ENCODE measurements at regions not wholly inside any gene's neighbourhood (a gene's known extent, or its start where the extent isn't known, plus 50 kb on each side); places are given as distances from the start of the nearest gene placed in this dataset.

DNA sequence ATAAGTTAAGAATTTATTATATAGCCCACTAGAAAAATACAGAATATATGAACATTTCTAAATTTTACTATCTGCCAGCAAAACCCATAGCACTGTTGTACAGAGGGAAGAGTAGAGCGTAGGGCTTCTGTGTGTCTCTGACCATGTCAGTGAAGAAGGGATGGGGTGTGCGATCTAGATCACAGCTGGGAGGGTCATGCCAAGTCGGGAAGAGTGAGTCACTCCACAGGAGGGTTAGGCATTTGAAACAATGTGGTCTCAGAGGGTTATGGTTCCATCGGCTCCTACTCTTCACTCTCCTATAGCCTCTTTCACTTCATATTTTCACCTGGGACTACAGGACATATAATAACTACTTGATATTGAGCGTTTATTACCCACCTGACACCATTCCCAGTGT lies 185.1 kb upstream of the DDHD1 start:
- Histone ChIP-seq H3K27me3 (ENCODE audit: control insufficient read depth in 1 of 2, insufficient read depth in 2 of 2, low read length in 2 of 2) (no peaks in the 10 kb centered on the region), H3K9me3 (ENCODE audit: control insufficient read depth in 2 of 2, low read length in 2 of 2) (no peaks in the 10 kb centered on the region), H3K27ac (ENCODE audit: low read length) (no peak overlapping the region), H3K9ac (ENCODE audit: low read length in 2 of 2) (no peak overlapping the region), H3K36me3 (ENCODE audit: control insufficient read depth in 2 of 2, insufficient read depth in 2 of 2, low read length in 2 of 2) (no peaks in the 10 kb centered on the region), H3K4me1 (ENCODE audit: control insufficient read depth, insufficient read depth, low read length) (no peaks in the 10 kb centered on the region), H3K4me3 (ENCODE audit: low read length in 2 of 2) (no peak overlapping the region)

DNA sequence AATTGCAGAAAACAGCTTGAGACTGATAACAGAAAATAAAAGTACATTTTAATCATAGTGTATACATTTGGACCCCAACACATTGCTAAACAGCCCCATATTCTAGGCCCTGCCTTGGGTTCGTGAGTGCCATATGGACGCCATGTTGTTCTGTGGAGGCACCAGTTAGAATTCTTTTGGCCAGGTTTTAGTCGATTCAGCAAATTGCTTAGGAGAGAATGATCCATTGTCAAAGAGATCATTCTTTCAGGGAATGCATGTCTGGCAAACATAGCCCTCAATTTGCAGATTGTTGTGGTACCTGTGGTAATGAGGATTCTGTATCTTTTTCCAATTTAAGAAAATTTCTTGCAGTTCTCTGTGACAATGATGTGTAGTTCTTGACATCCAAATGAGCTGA lies 183.6 kb upstream of the DDHD1 start:
- no peaks in the 10 kb centered on the region for H3K36me3 ChIP-seq (ENCODE audit: control insufficient read depth in 2 of 2, insufficient read depth in 2 of 2, low read length in 2 of 2)
- H3K4me1 ChIP-seq (ENCODE audit: control insufficient read depth, insufficient read depth, low read length): no peaks in the 10 kb centered on the region
- no peaks in the 10 kb centered on the region for H3K9me3 ChIP-seq (ENCODE audit: control insufficient read depth in 2 of 2, low read length in 2 of 2)
- no peak overlapping the region for H3K9ac ChIP-seq (ENCODE audit: low read length in 2 of 2)
- no peak overlapping the region for H3K4me3 ChIP-seq (ENCODE audit: low read length in 2 of 2)
- no peak overlapping the region for H3K27ac ChIP-seq (ENCODE audit: low read length)
- no peaks in the 10 kb centered on the region for H3K27me3 ChIP-seq (ENCODE audit: control insufficient read depth in 1 of 2, insufficient read depth in 2 of 2, low read length in 2 of 2)

DNA sequence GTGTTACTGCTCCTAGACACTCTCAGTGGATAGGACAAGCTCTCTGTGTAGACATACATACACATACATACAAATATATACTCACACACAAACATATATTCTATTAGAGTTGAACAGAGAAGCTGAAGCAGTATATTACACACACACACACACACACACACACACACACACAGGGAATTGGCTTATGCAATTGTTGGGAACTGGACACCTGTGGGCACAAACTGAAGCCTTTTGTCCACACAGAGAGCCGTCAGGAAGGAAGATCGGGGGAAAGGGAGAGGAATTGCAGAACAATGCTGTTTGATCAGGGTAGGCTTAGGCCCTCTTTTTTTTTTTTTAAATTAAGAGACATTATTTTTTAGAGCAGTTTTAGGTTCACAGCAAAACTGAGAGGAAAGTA lies 180.7 kb upstream of the DDHD1 start:
- Histone ChIP-seq H3K9ac (ENCODE audit: low read length in 2 of 2) (no peak overlapping the region), H3K27ac (ENCODE audit: low read length) (no peak overlapping the region), H3K36me3 (ENCODE audit: control insufficient read depth in 2 of 2, insufficient read depth in 2 of 2, low read length in 2 of 2) (no peaks in the 10 kb centered on the region), H3K4me3 (ENCODE audit: low read length in 2 of 2) (no peak overlapping the region), H3K9me3 (ENCODE audit: control insufficient read depth in 2 of 2, low read length in 2 of 2) (no peaks in the 10 kb centered on the region), H3K27me3 (ENCODE audit: control insufficient read depth in 1 of 2, insufficient read depth in 2 of 2, low read length in 2 of 2) (no peaks in the 10 kb centered on the region), H3K4me1 (ENCODE audit: control insufficient read depth, insufficient read depth, low read length) (no peaks in the 10 kb centered on the region)

DNA sequence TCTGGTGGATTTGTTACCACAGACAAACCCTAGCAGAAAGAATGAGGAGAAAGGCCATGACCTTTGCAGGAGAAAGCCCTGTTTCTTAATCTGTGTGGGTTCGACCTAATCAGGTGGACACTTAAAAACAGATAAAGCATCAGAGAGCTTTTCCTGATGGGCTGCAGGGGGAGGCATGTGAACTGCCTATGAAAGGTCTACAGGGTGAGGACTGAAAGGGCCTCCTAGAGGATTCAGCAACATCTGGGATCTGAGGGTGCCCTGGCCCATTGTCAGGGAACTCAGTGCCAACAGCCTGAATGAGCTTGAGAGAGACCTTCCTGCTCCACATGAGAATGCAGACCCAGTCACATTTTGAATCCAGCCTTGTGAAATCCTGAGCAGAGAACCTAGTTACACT lies 178.8 kb upstream of the DDHD1 start:
- H3K9ac ChIP-seq (ENCODE audit: low read length in 2 of 2): no peak overlapping the region
- H3K27me3 ChIP-seq (ENCODE audit: control insufficient read depth in 1 of 2, insufficient read depth in 2 of 2, low read length in 2 of 2): no peaks in the 10 kb centered on the region
- H3K9me3 ChIP-seq (ENCODE audit: control insufficient read depth in 2 of 2, low read length in 2 of 2): no peaks in the 10 kb centered on the region
- no peak overlapping the region for H3K4me3 ChIP-seq (ENCODE audit: low read length in 2 of 2)
- no peak overlapping the region for H3K27ac ChIP-seq (ENCODE audit: low read length)
- H3K36me3 ChIP-seq (ENCODE audit: control insufficient read depth in 2 of 2, insufficient read depth in 2 of 2, low read length in 2 of 2): no peaks in the 10 kb centered on the region
- H3K4me1 ChIP-seq (ENCODE audit: control insufficient read depth, insufficient read depth, low read length): no peaks in the 10 kb centered on the region

DNA sequence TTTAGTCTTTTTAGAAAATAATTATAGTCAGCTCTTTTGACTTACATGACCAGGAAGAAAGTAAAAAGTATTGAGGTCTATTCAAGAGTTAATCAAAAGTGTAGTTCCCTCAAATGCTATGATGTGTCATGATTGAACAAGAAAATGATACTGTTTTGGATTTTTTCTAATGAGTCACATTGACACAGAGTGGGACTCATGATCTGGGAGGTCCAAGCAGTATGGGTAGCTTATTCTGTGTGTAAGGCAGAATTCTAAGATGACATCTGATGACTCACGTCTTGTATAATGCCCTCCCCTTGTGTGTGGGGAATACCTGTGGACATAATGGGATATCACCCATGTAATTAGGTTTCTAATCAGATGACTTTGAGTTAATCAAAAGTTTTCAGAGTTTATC lies 178.1 kb upstream of the DDHD1 start:
- no peak overlapping the region for H3K4me3 ChIP-seq (ENCODE audit: low read length in 2 of 2)
- H3K4me1 ChIP-seq (ENCODE audit: control insufficient read depth, insufficient read depth, low read length): no peaks in the 10 kb centered on the region
- no peaks in the 10 kb centered on the region for H3K36me3 ChIP-seq (ENCODE audit: control insufficient read depth in 2 of 2, insufficient read depth in 2 of 2, low read length in 2 of 2)

DNA sequence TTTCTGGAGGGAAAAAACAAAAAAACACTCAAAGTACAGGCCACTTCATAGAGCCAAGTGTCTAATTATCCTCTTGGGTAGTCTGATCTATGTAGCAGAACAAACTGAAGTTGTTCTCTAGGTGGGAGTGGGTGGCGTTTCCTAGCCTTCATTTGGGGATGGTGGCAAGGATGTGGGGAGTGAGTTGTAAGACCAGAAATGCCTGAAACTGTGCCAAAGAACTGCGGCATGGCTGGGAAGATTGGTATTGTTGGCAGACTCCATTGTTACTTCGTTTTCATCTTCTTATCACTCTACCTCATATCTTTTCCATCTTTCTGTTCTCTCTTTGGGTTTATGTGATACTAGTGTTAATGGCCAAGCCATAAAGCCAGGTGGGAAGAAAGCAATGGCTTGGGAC lies 177.3 kb upstream of the DDHD1 start:
- Histone ChIP-seq H3K9me3 (ENCODE audit: control insufficient read depth in 2 of 2, low read length in 2 of 2) (no peaks in the 10 kb centered on the region), H3K9ac (ENCODE audit: low read length in 2 of 2) (no peak overlapping the region), H3K36me3 (ENCODE audit: control insufficient read depth in 2 of 2, insufficient read depth in 2 of 2, low read length in 2 of 2) (no peaks in the 10 kb centered on the region), H3K27ac (ENCODE audit: low read length) (no peak overlapping the region), H3K4me1 (ENCODE audit: control insufficient read depth, insufficient read depth, low read length) (no peaks in the 10 kb centered on the region), H3K4me3 (ENCODE audit: low read length in 2 of 2) (no peak overlapping the region), H3K27me3 (ENCODE audit: control insufficient read depth in 1 of 2, insufficient read depth in 2 of 2, low read length in 2 of 2) (no peaks in the 10 kb centered on the region)

More for the DNA sequence above, 178.1 kb upstream of the DDHD1 start:
- no peak overlapping the region for H3K9ac ChIP-seq (ENCODE audit: low read length in 2 of 2)
- H3K9me3 ChIP-seq (ENCODE audit: control insufficient read depth in 2 of 2, low read length in 2 of 2): no peaks in the 10 kb centered on the region
- H3K27ac ChIP-seq (ENCODE audit: low read length): no peak overlapping the region
- no peaks in the 10 kb centered on the region for H3K27me3 ChIP-seq (ENCODE audit: control insufficient read depth in 1 of 2, insufficient read depth in 2 of 2, low read length in 2 of 2)

DNA sequence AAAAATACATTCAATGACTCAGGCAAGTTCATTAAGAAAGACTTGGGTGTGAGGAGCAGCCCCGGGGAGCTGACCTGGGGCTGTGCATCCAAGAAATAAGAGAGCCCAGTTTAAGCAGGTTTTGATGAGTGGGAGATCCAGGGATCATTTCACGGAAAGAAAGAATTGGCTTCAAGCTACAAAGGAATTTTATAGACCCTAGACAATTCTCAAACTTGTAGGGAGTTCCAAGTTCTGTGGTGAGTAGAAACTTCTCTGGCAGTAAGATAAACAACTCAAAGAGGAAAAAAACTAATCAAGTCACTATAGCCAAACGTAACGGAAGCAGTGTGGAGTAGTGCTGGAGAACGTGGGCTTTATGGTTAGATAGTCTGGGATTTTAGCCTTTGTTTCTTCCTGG lies 175.7 kb upstream of the DDHD1 start:
- Histone ChIP-seq H3K9me3 (ENCODE audit: control insufficient read depth in 2 of 2, low read length in 2 of 2) (no peaks in the 10 kb centered on the region), H3K9ac (ENCODE audit: low read length in 2 of 2) (no peak overlapping the region), H3K36me3 (ENCODE audit: control insufficient read depth in 2 of 2, insufficient read depth in 2 of 2, low read length in 2 of 2) (no peaks in the 10 kb centered on the region), H3K4me1 (ENCODE audit: control insufficient read depth, insufficient read depth, low read length) (no peaks in the 10 kb centered on the region), H3K27me3 (ENCODE audit: control insufficient read depth in 1 of 2, insufficient read depth in 2 of 2, low read length in 2 of 2) (no peaks in the 10 kb centered on the region), H3K4me3 (ENCODE audit: low read length in 2 of 2) (no peak overlapping the region), H3K27ac (ENCODE audit: low read length) (no peak overlapping the region)

DNA sequence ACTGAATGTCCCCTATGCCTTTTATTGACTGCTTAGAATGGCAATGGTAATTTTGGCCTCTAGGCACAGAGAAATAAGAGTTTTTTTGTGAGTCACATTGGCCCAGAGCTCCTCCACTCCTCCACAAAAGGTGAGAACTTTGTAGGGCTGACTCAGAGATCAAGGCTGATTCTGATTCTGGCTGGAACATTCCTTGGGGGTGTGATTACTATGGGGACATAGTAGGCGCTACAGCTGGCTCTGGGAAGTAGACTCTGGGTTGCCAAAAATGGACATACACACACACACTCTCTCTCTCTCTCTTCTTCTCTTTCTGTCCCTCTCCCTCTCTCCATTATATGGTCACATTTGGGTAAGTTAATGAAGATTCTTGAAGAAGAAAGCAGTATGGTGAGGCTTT lies 174.6 kb upstream of the DDHD1 start:
- Histone ChIP-seq H3K4me1 (ENCODE audit: control insufficient read depth, insufficient read depth, low read length) (no peaks in the 10 kb centered on the region), H3K4me3 (ENCODE audit: low read length in 2 of 2) (no peak overlapping the region), H3K9me3 (ENCODE audit: control insufficient read depth in 2 of 2, low read length in 2 of 2) (no peaks in the 10 kb centered on the region), H3K36me3 (ENCODE audit: control insufficient read depth in 2 of 2, insufficient read depth in 2 of 2, low read length in 2 of 2) (no peaks in the 10 kb centered on the region), H3K9ac (ENCODE audit: low read length in 2 of 2) (no peak overlapping the region), H3K27ac (ENCODE audit: low read length) (no peak overlapping the region), H3K27me3 (ENCODE audit: control insufficient read depth in 1 of 2, insufficient read depth in 2 of 2, low read length in 2 of 2) (no peaks in the 10 kb centered on the region)

DNA sequence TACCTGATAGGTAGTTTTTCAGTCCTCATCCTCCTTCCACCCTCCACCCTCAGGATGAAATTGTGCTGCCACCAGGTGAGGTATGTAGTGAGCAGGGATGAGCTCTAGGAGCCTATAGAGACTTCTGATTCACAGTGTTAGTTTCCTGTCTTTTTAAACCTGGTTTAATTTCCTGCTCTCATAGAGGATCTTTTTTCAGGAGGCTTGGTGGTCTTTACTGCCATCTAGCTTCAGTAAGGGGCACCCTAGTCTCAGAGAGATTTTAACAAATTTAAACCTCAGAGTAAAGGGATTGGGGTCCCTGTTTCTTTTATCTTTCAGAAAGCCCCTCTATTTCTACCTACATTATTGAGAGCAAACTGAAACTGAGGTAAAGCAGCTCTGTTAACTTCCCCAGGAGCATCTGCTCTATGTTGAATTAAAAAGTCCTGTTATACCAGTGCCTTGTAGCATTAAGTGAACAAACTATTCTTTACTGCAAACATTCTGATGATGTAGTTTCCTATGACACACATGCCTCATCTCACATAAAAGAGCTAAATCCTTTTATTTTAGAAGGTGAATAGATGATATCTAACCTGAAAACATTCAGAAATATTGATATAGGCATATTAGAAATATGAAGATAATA lies 172.2 kb upstream of the DDHD1 start:
- Histone ChIP-seq H3K4me3 (ENCODE audit: low read length in 2 of 2) (no peak overlapping the region), H3K9ac (ENCODE audit: low read length in 2 of 2) (no peak overlapping the region), H3K27me3 (ENCODE audit: control insufficient read depth in 1 of 2, insufficient read depth in 2 of 2, low read length in 2 of 2) (no peaks in the 10 kb centered on the region), H3K36me3 (ENCODE audit: control insufficient read depth in 2 of 2, insufficient read depth in 2 of 2, low read length in 2 of 2) (no peaks in the 10 kb centered on the region), H3K4me1 (ENCODE audit: control insufficient read depth, insufficient read depth, low read length) (no peaks in the 10 kb centered on the region), H3K27ac (ENCODE audit: low read length) (no peak overlapping the region), H3K9me3 (ENCODE audit: control insufficient read depth in 2 of 2, low read length in 2 of 2) (no peaks in the 10 kb centered on the region)

DNA sequence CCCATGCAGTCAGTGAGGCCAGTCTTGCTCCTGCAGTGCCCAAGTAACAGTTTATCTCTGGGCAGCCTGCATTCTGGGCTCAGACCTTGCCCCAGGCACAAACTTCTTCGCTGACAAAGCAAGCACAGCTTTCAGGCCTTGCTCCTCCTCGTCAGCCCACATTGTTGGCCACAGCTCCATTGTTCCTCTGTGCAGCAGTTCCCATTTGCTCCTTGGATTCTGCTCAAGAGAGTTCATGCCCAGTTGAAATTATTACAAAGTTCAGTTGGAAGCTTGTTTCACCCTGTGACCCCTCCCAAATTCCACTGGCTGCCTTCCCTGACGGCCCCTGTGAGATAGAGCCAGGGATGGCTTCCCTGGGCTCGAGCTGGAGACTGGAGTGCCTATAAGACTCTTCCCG lies 163.4 kb upstream of the DDHD1 start:
- no peak overlapping the region for H3K9ac ChIP-seq (ENCODE audit: low read length in 2 of 2)
- H3K4me3 ChIP-seq (ENCODE audit: low read length in 2 of 2): no peak overlapping the region
- no peaks in the 10 kb centered on the region for H3K27me3 ChIP-seq (ENCODE audit: control insufficient read depth in 1 of 2, insufficient read depth in 2 of 2, low read length in 2 of 2)
- no peak overlapping the region for H3K27ac ChIP-seq (ENCODE audit: low read length)
- H3K36me3 ChIP-seq (ENCODE audit: control insufficient read depth in 2 of 2, insufficient read depth in 2 of 2, low read length in 2 of 2): no peaks in the 10 kb centered on the region
- H3K9me3 ChIP-seq (ENCODE audit: control insufficient read depth in 2 of 2, low read length in 2 of 2): no peaks in the 10 kb centered on the region
- H3K4me1 ChIP-seq (ENCODE audit: control insufficient read depth, insufficient read depth, low read length): no peaks in the 10 kb centered on the region

DNA sequence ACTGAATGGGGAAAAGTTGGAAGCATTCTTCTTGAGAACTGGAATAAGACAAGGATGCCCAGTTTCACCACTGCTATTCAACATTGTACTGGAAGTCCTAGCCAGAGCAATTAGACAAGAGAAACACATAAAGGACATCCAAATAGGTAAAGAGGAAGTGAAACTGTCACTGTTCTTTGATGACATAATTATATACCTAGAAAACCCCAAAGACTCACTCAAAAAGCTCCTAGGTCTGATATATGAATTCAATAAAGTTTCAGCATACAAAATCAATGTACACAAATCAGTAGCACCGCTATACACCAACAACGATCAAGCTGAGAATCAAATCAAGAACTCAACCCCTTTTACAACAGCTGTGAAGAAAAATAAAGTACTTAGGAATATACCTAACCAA lies 157.3 kb upstream of the DDHD1 start:
- Histone ChIP-seq H3K9ac (ENCODE audit: low read length in 2 of 2) (no peak overlapping the region), H3K27ac (ENCODE audit: low read length) (no peak overlapping the region), H3K36me3 (ENCODE audit: control insufficient read depth in 2 of 2, insufficient read depth in 2 of 2, low read length in 2 of 2) (no peaks in the 10 kb centered on the region), H3K4me3 (ENCODE audit: low read length in 2 of 2) (no peak overlapping the region), H3K4me1 (ENCODE audit: control insufficient read depth, insufficient read depth, low read length) (peaks cover 11% of the 10 kb centered on the region), H3K27me3 (ENCODE audit: control insufficient read depth in 1 of 2, insufficient read depth in 2 of 2, low read length in 2 of 2) (no peaks in the 10 kb centered on the region), H3K9me3 (ENCODE audit: control insufficient read depth in 2 of 2, low read length in 2 of 2) (no peaks in the 10 kb centered on the region)
